Dendritic cell treated with granulocyte-macrophage colony-stimulating factor and Interleukin-4, amounts not matched to agents 40 ng/mL and 50 ng/mL, for 4 days (primary cell): ENCODE measurements at regions not wholly inside any gene's neighbourhood (a gene's known extent, or its start where the extent isn't known, plus 50 kb on each side); places are given as distances from the start of the nearest gene placed in this dataset.

Experiments
- H3K27ac Mint-ChIP-seq: one replicate; pipeline ENCODE4 v1.8.0; 2022; ENCODE audit warnings: mild to moderate bottlenecking, mixed read lengths
- H3K27me3 Mint-ChIP-seq: one replicate; pipeline ENCODE4 v1.8.0; 2022; ENCODE audit warnings: mild to moderate bottlenecking, mixed read lengths
- H3K36me3 Mint-ChIP-seq: one replicate; pipeline ENCODE4 v1.8.0; 2022; ENCODE audit warnings: low read depth, mixed read lengths
- H3K4me1 Mint-ChIP-seq: one replicate; pipeline ENCODE4 v1.8.0; 2022; ENCODE audit warnings: low read depth, mixed read lengths
- H3K4me3 Mint-ChIP-seq: one replicate; pipeline ENCODE4 v1.8.0; 2022; ENCODE audit warnings: mild to moderate bottlenecking, moderate library complexity, mixed read lengths
- H3K9me3 Mint-ChIP-seq: one replicate; pipeline ENCODE4 v1.8.0; 2022; ENCODE audit warnings: mixed read lengths
- intact Hi-C: fragments of 100-400 bp; cut with micrococcal nuclease; formaldehyde crosslinking; loops from one replicate; pipeline ENCODE4 v1.15.0; 2022

DNA sequence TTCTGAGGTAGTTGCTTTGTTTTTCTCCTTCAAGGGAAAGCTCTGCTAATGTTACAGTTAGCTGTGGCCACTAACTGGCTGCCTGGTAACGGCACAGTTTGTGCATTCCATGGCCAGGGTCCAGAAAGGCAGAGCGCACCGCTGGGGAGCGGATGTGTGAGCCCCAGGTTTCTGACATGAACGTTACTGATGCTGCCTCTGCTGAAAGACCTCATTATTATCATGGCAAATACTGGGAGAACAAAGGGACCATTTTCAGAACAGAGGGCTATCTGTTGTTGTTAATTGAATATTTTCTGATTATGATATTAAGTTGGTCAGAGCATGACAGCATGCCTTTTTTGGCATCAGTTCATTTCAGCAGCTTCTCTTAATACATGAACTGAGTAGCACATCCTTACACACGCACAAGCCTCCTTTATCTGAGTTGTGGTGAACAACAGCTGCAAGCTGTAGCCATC lies 134.1 kb downstream of the NUDT12 start:
- H3K4me1 Mint-ChIP-seq: no peaks in the 10 kb centered on the region
- intact Hi-C loops: no loop called here
- no peaks in the 10 kb centered on the region for H3K27me3 Mint-ChIP-seq
- H3K9me3 Mint-ChIP-seq: no peaks in the 10 kb centered on the region
- no peak overlapping the region for H3K27ac Mint-ChIP-seq
- H3K4me3 Mint-ChIP-seq: no peak overlapping the region
- H3K36me3 Mint-ChIP-seq: no peaks in the 10 kb centered on the region

DNA sequence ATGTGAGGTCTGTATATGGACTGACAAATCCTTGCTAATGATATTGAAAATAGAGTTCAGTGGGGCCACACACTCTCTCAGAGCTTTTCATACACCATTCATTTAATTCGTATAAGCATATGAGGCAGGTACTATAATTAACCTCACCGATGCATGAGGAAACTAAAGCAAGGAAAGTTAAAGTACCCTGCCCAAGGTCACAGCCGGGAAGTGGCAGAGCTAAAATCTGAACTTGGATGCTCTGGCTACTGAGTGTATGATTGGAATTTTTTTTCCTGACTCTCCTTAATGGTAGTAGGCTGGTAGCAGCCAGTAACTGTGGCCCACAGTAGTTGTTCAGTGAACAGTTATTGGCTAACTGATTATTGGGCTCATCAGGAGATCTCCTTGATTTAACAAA lies 135.3 kb downstream of the NUDT12 start:
- Mint-ChIP-seq H3K27ac (no peak overlapping the region), H3K27me3 (no peaks in the 10 kb centered on the region), H3K4me3 (no peak overlapping the region), H3K9me3 (no peaks in the 10 kb centered on the region), H3K4me1 (no peaks in the 10 kb centered on the region), H3K36me3 (no peaks in the 10 kb centered on the region)
- intact Hi-C loops: no loop called here

DNA sequence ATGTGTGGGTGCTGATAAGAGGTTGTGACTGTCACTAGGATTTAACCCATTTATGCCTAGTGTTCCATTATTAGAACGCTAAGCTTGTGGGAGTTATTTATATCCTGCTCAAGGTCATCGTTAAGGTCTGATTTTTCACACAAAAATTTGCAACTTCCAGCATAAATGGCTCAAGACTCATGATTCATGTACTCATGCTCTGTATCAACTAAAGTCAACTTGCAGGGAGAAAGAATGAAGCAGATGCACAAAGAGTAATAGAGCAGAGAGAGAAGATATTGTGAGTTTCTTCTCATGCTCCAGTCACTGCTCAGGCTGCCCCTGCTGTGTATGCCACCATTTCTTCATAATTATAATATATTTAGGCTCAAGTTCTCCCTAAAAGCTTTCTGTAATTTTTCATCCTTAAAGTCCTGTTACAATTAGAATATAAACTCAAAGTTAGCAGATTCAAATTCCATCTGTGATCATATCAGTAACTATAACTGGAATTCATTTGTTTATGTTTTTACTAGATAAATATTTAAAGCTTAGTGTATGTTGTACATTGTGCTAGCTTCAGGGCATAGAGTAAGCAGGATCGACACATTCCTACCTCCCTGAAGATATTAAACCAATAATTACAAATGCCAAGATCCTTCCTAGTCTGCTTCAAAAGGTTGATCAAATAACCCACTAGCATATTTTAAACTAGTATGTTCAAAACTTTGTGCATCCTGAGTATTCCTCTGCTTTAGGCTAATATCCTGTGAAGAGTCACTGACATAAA lies 136.7 kb downstream of the NUDT12 start:
- intact Hi-C loops: no loop called here
- Mint-ChIP-seq H3K9me3 (no peaks in the 10 kb centered on the region), H3K4me1 (no peaks in the 10 kb centered on the region), H3K27ac (no peak overlapping the region), H3K36me3 (no peaks in the 10 kb centered on the region), H3K27me3 (no peaks in the 10 kb centered on the region), H3K4me3 (no peak overlapping the region)

DNA sequence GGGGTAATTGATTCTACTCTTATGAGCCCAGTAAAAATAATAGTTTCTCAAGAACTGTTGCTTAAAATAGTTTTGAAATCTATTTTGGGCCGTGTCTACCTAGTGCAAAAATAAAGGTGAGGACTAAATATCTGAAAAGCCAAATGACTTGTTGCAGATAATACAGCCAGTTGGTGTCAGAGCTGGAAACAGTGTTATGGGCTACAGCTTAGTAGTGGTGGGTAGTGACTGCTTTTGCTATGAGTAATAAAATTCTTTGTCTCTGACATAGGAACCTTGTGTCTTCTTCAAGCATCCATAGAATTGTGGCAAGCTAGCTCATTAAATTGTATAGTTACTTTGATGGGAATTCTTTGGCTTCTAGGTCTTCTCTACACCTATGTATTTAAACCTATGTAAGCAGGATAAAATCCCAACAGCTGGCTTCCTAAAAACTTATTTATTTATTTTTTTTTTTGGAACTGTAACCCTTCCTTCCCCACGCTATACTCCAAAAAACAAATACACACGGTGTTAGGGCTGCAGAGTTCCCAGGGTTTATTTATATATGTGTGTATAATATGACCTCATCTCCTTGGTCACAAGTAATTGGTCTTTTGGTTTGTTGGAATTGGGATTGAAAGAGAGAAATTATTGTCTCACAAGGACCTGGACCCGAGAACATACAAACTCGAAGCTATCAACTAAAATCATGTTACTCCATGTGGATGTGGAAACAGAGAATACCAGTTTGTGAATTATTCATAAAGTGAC lies 138.0 kb downstream of the NUDT12 start:
- intact Hi-C loops: no loop called here
- Mint-ChIP-seq H3K36me3 (no peaks in the 10 kb centered on the region), H3K4me3 (no peak overlapping the region), H3K27ac (no peak overlapping the region), H3K27me3 (no peaks in the 10 kb centered on the region), H3K4me1 (no peaks in the 10 kb centered on the region), H3K9me3 (no peaks in the 10 kb centered on the region)

DNA sequence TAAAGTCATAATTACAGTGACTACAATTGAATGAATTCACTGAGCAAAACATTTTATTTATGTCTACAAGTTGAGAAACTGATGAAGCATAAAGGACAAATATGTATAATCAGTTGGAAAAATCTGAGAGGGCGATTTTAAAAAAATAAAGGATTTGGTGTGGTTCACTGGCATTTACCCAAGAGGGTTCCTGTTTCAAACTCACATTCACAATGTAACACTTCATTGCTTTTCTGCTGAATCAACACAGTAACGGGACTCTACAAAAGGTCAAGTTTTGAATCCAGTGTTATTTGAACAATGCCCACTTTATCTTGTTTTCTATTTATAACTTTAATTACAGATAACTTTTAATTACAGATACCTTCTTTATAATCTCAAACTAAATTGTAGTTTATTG lies 138.6 kb downstream of the NUDT12 start:
- Mint-ChIP-seq H3K36me3 (no peaks in the 10 kb centered on the region), H3K27me3 (no peaks in the 10 kb centered on the region)
- intact Hi-C loops: no loop called here

DNA sequence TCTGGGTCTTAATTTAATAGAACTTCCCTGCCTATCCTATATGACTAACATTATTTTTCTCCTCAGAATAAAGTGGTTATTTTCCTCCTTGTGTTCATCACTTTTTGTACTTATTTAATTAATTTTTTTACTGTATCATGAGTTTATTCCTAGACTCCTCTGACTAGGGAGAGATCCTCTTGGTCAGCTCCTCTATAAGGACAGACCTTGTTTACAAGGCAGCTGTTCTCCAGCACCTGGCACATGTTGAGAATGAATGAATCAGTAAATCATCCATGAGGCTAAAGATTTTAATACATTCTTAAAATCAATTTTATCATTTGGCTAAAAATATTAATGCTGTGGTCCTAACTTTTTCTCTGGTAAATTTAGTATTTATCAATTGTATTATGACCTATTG lies 139.8 kb downstream of the NUDT12 start:
- no peak overlapping the region for H3K27ac Mint-ChIP-seq
- H3K27me3 Mint-ChIP-seq: no peaks in the 10 kb centered on the region
- no peaks in the 10 kb centered on the region for H3K36me3 Mint-ChIP-seq
- no peak overlapping the region for H3K4me3 Mint-ChIP-seq
- H3K4me1 Mint-ChIP-seq: no peaks in the 10 kb centered on the region
- intact Hi-C loops: no loop called here
- no peaks in the 10 kb centered on the region for H3K9me3 Mint-ChIP-seq

More for the DNA sequence above, 138.6 kb downstream of the NUDT12 start:
- Mint-ChIP-seq H3K4me1 (no peaks in the 10 kb centered on the region), H3K9me3 (no peaks in the 10 kb centered on the region), H3K4me3 (no peak overlapping the region), H3K27ac (no peak overlapping the region)

DNA sequence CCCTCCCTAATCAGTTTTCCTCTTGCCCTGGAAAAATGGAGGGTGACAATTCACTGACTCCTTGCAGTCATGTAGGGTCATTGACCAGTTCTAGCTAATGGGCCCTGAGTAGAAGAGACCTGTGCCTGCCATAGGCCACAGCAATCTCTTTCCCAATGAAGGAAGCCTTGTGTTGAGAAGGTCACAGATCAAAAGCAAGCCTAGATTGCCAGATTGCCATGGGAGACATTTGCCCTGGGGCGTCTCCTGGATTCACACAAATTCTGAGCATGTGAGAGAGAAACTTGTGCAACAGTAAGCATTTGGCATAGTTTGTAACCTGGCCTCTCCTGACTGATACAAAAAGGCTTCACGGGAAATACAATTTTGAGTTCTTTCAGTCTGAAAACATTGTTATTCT lies 148.0 kb downstream of the NUDT12 start:
- intact Hi-C loops: no loop called here
- no peaks in the 10 kb centered on the region for H3K27me3 Mint-ChIP-seq
- H3K4me3 Mint-ChIP-seq: no peak overlapping the region
- H3K4me1 Mint-ChIP-seq: no peaks in the 10 kb centered on the region
- no peaks in the 10 kb centered on the region for H3K36me3 Mint-ChIP-seq
- H3K9me3 Mint-ChIP-seq: no peaks in the 10 kb centered on the region
- no peak overlapping the region for H3K27ac Mint-ChIP-seq

DNA sequence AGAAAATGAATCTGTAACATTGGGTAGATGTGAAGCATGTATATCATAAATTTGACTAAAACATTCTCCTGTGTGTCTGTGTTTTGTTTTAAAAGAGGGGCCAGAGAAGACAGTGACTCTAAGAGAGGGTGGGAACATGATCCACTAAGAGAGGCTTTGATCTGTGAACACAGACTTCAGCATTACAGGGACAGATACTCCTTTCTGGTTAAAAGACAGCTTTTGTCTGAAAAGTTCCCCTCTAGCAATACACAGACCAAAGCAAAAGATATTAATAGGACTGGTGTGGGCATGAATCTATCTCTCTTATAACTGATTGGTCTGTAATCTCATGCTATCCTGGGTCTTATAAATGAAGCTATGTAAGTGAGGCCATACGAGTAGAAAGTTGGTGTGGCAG lies 150.9 kb downstream of the NUDT12 start:
- Mint-ChIP-seq H3K36me3 (no peaks in the 10 kb centered on the region), H3K27me3 (no peaks in the 10 kb centered on the region), H3K9me3 (no peaks in the 10 kb centered on the region), H3K27ac (no peak overlapping the region), H3K4me1 (no peaks in the 10 kb centered on the region), H3K4me3 (no peak overlapping the region)
- intact Hi-C loops: no loop called here

DNA sequence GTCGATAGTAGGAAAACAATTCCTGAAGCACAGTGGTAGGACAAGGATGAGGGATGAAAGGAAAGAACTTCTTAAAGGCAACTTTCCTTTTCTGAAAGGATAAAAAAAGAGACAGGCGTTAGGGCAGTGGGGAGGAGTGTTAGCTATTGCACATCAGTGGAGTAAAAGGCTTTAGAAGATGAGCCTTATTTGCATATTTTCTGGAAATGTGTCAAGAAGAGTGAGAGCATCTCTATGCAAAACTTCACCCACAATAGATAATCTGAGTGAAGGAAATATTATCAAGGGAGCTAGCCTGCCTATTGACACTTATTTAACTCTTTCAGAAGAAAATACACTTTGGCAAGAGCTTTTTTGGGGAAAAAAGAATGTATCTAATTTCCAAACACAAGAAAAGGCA lies 151.6 kb downstream of the MACIR start:
- no peaks in the 10 kb centered on the region for H3K4me1 Mint-ChIP-seq
- H3K9me3 Mint-ChIP-seq: no peaks in the 10 kb centered on the region
- no peak overlapping the region for H3K27ac Mint-ChIP-seq
- H3K36me3 Mint-ChIP-seq: no peaks in the 10 kb centered on the region
- no peak overlapping the region for H3K4me3 Mint-ChIP-seq
- intact Hi-C loops: no loop called here
- no peaks in the 10 kb centered on the region for H3K27me3 Mint-ChIP-seq

DNA sequence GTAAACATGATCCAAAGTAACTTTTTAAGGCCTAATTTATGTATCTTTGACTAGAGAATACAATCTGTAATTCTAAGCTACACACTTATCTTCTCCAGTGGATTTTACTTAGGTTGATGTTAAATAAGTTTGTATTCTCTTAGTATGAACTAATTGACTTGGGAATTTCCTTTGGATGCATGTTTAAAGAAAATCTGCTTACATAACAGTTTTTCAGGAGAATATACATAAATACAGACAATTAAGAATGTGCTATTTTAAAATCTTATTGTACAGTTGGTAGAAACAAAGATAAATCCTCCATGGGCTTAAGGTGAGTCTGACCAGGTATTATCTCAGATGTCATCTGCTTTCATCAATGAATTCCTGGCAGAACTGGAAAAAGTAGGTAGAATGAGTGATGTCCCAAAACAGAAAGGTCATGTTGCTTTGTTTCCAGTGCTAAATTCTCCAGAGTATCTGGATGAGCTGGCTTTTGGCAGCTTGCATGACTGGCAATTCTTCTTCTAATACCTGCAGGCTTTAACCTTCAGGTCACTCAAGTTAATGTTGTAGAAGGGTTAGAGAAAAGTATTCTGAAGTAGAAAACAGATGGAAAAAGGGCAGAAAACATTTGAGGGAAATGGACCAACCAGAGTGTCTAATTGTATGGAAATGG lies 150.6 kb downstream of the MACIR start:
- Mint-ChIP-seq H3K27ac (no peak overlapping the region), H3K9me3 (no peaks in the 10 kb centered on the region), H3K36me3 (no peaks in the 10 kb centered on the region), H3K4me3 (no peak overlapping the region), H3K27me3 (no peaks in the 10 kb centered on the region), H3K4me1 (no peaks in the 10 kb centered on the region)
- intact Hi-C loops: no loop called here

DNA sequence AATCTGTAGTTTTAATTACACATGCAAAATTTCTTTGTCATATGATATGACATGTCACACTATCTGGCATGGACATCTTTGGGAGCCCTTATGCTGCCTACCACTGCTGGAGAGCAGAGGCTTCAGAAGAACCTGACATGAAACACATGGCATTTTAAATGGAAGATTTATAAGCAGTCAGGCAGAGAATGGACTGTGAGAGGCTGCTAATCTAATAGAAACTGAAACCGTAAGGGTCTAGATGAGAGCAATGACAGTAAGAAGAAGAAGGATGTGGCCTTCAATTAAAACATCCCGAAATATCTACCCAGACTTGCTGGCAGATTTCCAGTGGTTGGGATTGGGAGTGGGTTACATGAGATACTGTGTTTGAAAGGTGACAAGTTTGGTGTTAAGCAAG lies 149.8 kb downstream of the MACIR start:
- no peaks in the 10 kb centered on the region for H3K9me3 Mint-ChIP-seq
- peaks cover under 1% of the 10 kb centered on the region for H3K27me3 Mint-ChIP-seq
- no peak overlapping the region for H3K4me3 Mint-ChIP-seq
- no peaks in the 10 kb centered on the region for H3K4me1 Mint-ChIP-seq
- no peak overlapping the region for H3K27ac Mint-ChIP-seq
- no peaks in the 10 kb centered on the region for H3K36me3 Mint-ChIP-seq
- intact Hi-C loops: no loop called here

DNA sequence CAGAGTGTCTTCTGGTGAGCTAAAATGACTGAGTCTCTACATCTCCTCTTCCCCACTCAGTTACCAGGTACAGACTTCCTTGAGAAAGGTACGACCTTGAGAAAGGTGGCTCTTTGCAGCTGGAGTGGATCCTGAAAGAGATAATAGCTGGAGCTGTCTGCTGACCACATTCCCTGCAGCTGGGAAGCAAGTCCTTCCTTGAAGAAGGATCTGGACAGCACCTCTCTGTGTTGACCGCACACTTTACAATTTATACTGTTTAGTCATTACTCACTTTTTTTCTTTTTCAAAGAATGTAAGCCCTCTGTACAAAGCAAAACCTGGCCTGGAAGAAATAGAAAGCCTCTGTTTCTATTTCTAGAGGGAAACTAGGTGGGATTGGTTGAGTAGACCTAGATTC lies 148.8 kb downstream of the MACIR start:
- Mint-ChIP-seq H3K9me3 (no peaks in the 10 kb centered on the region), H3K4me1 (no peaks in the 10 kb centered on the region), H3K4me3 (no peak overlapping the region), H3K36me3 (no peaks in the 10 kb centered on the region), H3K27ac (no peak overlapping the region), H3K27me3 (peaks cover 2% of the 10 kb centered on the region)
- intact Hi-C loops: no loop called here

DNA sequence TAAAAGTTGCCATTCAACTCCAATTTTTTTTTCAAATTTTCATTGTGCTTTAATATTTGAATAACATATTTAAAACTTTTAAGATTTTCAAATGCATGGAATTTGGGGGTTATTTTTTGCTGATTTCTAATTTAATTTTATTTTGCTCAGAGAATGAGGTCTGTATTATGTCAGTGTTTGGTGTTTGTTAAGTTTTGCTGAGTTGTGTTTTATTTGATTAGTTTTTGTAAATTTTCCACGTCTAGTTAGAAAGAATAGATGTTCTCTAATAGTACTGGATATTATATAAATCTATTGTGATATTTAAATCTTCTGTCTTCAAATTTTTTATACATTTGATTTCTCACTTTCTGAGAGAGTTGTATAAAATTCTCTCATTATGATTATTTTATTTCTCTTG lies 145.9 kb downstream of the MACIR start:
- no peak overlapping the region for H3K4me3 Mint-ChIP-seq
- H3K9me3 Mint-ChIP-seq: no peaks in the 10 kb centered on the region
- H3K36me3 Mint-ChIP-seq: no peaks in the 10 kb centered on the region
- H3K27me3 Mint-ChIP-seq: peaks cover 5% of the 10 kb centered on the region
- H3K4me1 Mint-ChIP-seq: no peaks in the 10 kb centered on the region
- intact Hi-C loops: no loop called here
- H3K27ac Mint-ChIP-seq: no peak overlapping the region

DNA sequence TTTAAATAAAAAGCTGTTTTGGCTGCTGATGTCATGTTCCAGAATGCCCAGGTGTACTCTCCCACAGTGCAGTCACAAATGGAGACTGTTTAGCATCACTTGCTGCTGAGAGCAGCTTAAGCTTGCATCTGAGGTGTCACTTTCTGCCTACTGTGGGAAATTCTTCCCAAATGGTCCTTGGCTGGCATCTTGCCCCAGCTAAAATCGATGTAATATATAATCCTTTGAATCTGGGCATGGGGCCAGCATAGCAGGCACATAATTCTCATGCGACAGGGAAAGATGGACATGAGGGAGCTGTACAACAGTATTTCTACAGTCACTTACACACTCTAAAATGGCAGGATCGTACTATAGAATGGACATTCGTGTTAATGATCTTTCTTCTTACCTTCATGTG lies 144.3 kb downstream of the MACIR start:
- no peak overlapping the region for H3K4me3 Mint-ChIP-seq
- intact Hi-C loops: no loop called here
- no peak overlapping the region for H3K27ac Mint-ChIP-seq
- no peaks in the 10 kb centered on the region for H3K4me1 Mint-ChIP-seq
- H3K27me3 Mint-ChIP-seq: peaks cover 5% of the 10 kb centered on the region
- no peaks in the 10 kb centered on the region for H3K9me3 Mint-ChIP-seq
- H3K36me3 Mint-ChIP-seq: no peaks in the 10 kb centered on the region
